ENCODE measurements at regions not wholly inside any gene's neighbourhood (a gene's known extent, or its start where the extent isn't known, plus 50 kb on each side); places are given as distances from the start of the nearest gene placed in this dataset.
"Not testable (repeated sequence)": the region's sequence is repeated elsewhere in the genome, so short reads cannot be mapped to it uniquely, and the experiment has no call there.

DNA sequence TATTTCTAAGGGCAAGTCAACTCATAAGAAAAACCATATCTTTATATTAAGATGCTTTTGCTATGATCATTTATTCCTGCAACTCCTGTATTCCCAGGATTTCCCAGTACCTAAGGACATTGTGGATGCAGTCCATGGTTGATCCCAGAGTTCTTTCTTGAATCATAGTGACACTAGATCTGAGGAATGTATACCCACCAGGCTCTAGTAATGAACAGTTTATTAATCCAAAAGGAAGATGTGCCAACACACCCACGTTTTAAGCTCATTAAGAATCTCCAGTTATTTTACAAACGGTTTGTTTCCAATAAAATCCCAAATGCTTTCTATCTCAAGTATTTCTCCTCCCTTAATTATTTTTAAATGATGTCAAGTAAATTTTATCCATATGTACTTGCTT, 210.8 kb upstream of the ZEB2 start:
- no peak for ATAC-seq
- POLR2A ChIA-PET = no interaction called here
- CTCF ChIA-PET = no interaction called here

DNA sequence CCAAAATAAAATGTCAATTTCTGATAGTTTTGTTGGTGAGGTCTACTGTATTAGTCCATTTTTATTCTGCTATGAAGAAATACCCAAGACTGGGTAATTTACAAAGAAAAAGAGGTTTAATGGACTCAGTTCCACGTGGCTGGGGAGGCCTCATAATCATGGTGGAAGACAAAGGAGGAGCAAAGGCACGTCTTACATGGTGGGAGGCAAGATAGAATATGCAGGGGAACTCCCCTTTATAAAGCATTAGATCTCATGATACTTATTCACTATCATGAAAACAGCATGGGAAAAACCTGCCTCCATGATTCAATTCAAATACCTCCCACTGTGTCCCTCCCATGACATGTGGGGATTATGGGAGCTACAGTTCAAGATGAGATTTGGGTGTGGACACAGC, 204.5 kb upstream of the ZEB2 start:
- H3K9me2 ChIP-seq (ENCODE audit: insufficient read depth); H3K79me2 ChIP-seq (ENCODE audit: insufficient read depth, low read length); ATAC-seq; POLR2A ChIA-PET; CTCF ChIA-PET; H4K20me1 ChIP-seq (ENCODE audit: insufficient read depth); DNase-seq (ENCODE audit: low read depth, low spot score); intact Hi-C loops (cut with micrococcal nuclease); RAD21 ChIA-PET (ENCODE audit: low non-redundant PET in 1 of 2, low total read pairs in 2 of 2, uncharacterized antibody in 2 of 2, unreplicated experiment in 2 of 2); H3K4me3 ChIP-seq (replicated peaks in 1 of 2; ENCODE audit: low read depth in 1 of 2, low read length in 2 of 2); H3K4me2 ChIP-seq (ENCODE audit: low read length); H3K27ac ChIP-seq (ENCODE audit: low read depth, low read length); H3K9me3 ChIP-seq (ENCODE audit: control insufficient read depth in 1 of 2, insufficient read depth in 1 of 2, low read depth in 1 of 2, low read length in 2 of 2); H3K27me3 ChIP-seq (ENCODE audit: insufficient read depth, low read length); H2AFZ ChIP-seq (ENCODE audit: low read depth, low read length, poor library complexity, severe bottlenecking); H3K9ac ChIP-seq (ENCODE audit: low read length); H3K36me3 ChIP-seq (ENCODE audit: control insufficient read depth in 1 of 2, insufficient read depth in 2 of 2, low read length in 2 of 2); H3K4me1 ChIP-seq (ENCODE audit: control insufficient read depth in 1 of 2, insufficient read depth in 2 of 2, low read length in 2 of 2); BruUV-seq (replicated peaks): not testable (repeated sequence)

More for the DNA sequence above, 210.8 kb upstream of the ZEB2 start:
- intact Hi-C loops (cut with micrococcal nuclease) = no loop called here
- Histone ChIP-seq H4K20me1 (ENCODE audit: insufficient read depth) (no peaks in the 10 kb centered on the region), H3K4me3 (replicated peaks in 1 of 2; ENCODE audit: low read depth in 1 of 2, low read length in 2 of 2) (no peak overlapping the region), H3K4me1 (ENCODE audit: control insufficient read depth in 1 of 2, insufficient read depth in 2 of 2, low read length in 2 of 2) (no peaks in the 10 kb centered on the region), H3K79me2 (ENCODE audit: insufficient read depth, low read length) (no peaks in the 10 kb centered on the region), H3K27ac (ENCODE audit: low read depth, low read length) (no peak overlapping the region), H3K36me3 (ENCODE audit: control insufficient read depth in 1 of 2, insufficient read depth in 2 of 2, low read length in 2 of 2) (no peaks in the 10 kb centered on the region), H3K4me2 (ENCODE audit: low read length) (no peak overlapping the region), H3K9me2 (ENCODE audit: insufficient read depth) (no peaks in the 10 kb centered on the region), H3K9ac (ENCODE audit: low read length) (no peak overlapping the region), H3K27me3 (ENCODE audit: insufficient read depth, low read length) (no peaks in the 10 kb centered on the region), H3K9me3 (ENCODE audit: control insufficient read depth in 1 of 2, insufficient read depth in 1 of 2, low read depth in 1 of 2, low read length in 2 of 2) (no peaks in the 10 kb centered on the region), H2AFZ (ENCODE audit: low read depth, low read length, poor library complexity, severe bottlenecking) (no peak overlapping the region)
- no peak for TF ChIP-seq POLR2AphosphoS5 (IDR thresholded peaks at IDR 0.05; ENCODE audit: low read depth, low read length)
- no peak for TF ChIP-seq SP1 (IDR thresholded peaks at IDR 0.05; ENCODE audit: low read depth)
- TF ChIP-seq FOSL1 (IDR thresholded peaks at IDR 0.05; ENCODE audit: low read depth) = no peak
- TF ChIP-seq POLR2A (IDR thresholded peaks at IDR 0.05; ENCODE audit: borderline replicate concordance, extremely low read depth, insufficient read depth, insufficient read length) = no peak
- TF ChIP-seq, protein P1, sequence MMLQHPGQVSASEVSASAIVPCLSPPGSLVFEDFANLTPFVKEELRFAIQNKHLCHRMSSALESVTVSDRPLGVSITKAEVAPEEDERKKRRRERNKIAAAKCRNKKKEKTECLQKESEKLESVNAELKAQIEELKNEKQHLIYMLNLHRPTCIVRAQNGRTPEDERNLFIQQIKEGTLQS (IDR thresholded peaks at IDR 0.05) = no peak
- no peak for TF ChIP-seq EZH2 (IDR thresholded peaks at IDR 0.05)
- no peak for TF ChIP-seq SIN3A (IDR thresholded peaks at IDR 0.05; ENCODE audit: low read depth)
- TF ChIP-seq JUND (IDR thresholded peaks at IDR 0.05) = no peak
- no peak for TF ChIP-seq YY1 (IDR thresholded peaks at IDR 0.05; ENCODE audit: extremely low read depth, insufficient replicate concordance, low read depth, low read length)
- no peak for TF ChIP-seq EGR1 (IDR thresholded peaks at IDR 0.05; ENCODE audit: low read depth)
- TF ChIP-seq ZNF274 (IDR thresholded peaks at IDR 0.05; ENCODE audit: low read depth, low read length) = no peak
- no peak for TF ChIP-seq ZFX (IDR thresholded peaks at IDR 0.05)
- TF ChIP-seq CBX3 (IDR thresholded peaks at IDR 0.05; ENCODE audit: low read depth) = no peak
- no peak for TF ChIP-seq CEBPB (IDR thresholded peaks at IDR 0.05; ENCODE audit: low read depth)
- no peak for TF ChIP-seq SRF (IDR thresholded peaks at IDR 0.05; ENCODE audit: low read depth)
- no peak for TF ChIP-seq ELF1 (IDR thresholded peaks at IDR 0.05; ENCODE audit: borderline replicate concordance, low read depth)
- no peak for TF ChIP-seq EZH2phosphoT487 (IDR thresholded peaks at IDR 0.05; ENCODE audit: borderline replicate concordance)
- no peak for DNase-seq (ENCODE audit: low read depth, low spot score)
- no TSS peak for BruUV-seq (replicated peaks)
- RAD21 ChIA-PET (ENCODE audit: low non-redundant PET in 1 of 2, low total read pairs in 2 of 2, uncharacterized antibody in 2 of 2, unreplicated experiment in 2 of 2) = no interaction called here
